Activated CD8-positive, alpha-beta memory T cell treated with anti-CD3 and anti-CD28 coated beads, Interleukin-2, amount 50 U/mL, for 1 hour (primary cell): ENCODE measurements at regions not wholly inside any gene's neighbourhood (a gene's known extent, or its start where the extent isn't known, plus 50 kb on each side); places are given as distances from the start of the nearest gene placed in this dataset.
"Not testable (repeated sequence)": the region's sequence is repeated elsewhere in the genome, so short reads cannot be mapped to it uniquely, and the experiment has no call there.

Source experiments
- DNase-seq: peaks from one replicate; pipeline ENCODE4 v3.0.0-alpha.2; 2020; ENCODE audit errors: extremely low read depth

- DNase-seq: no peak
Measured at GRCh38 chr15:62907275-62907674, 135.3 kb upstream of the TPM1 start.

GRCh38 chr15:62908341-62908740 lies 134.2 kb upstream of the TPM1 start:
- not testable (repeated sequence) for DNase-seq

GRCh38 chr15:62909257-62909656 lies 133.3 kb upstream of the TPM1 start:
- no peak for DNase-seq

- no peak for DNase-seq
Measured at GRCh38 chr15:62912282-62912681, 130.3 kb upstream of the TPM1 start.

GRCh38 chr15:62912808-62913207 lies 129.7 kb upstream of the TPM1 start:
- DNase-seq: no peak

GRCh38 chr15:62913246-62913645 lies 129.3 kb upstream of the TPM1 start:
- no peak for DNase-seq

- no peak for DNase-seq
Measured at GRCh38 chr15:62914461-62915079, 128.0 kb upstream of the TPM1 start.

- no peak for DNase-seq
Measured at GRCh38 chr15:62920682-62921502, 121.7 kb upstream of the TPM1 start.

GRCh38 chr15:62922514-62922913 lies 120.0 kb upstream of the TPM1 start:
- no peak for DNase-seq

- no peak for DNase-seq
Measured at GRCh38 chr15:62925875-62926274, 116.7 kb upstream of the TPM1 start.

GRCh38 chr15:62927196-62927595 lies 115.4 kb upstream of the TPM1 start:
- DNase-seq: no peak

- DNase-seq: no peak
Measured at GRCh38 chr15:62927836-62928235, 114.7 kb upstream of the TPM1 start.

GRCh38 chr15:62928242-62928999 lies 114.1 kb upstream of the TPM1 start:
- no peak for DNase-seq

GRCh38 chr15:62929000-62929357 lies 113.6 kb upstream of the TPM1 start:
- no peak for DNase-seq

- no peak for DNase-seq
Measured at GRCh38 chr15:62931650-62932049, 110.9 kb upstream of the TPM1 start.

- no peak for DNase-seq
Measured at GRCh38 chr15:62932436-62932835, 110.1 kb upstream of the TPM1 start.

- DNase-seq: no peak
Measured at GRCh38 chr15:62933386-62933785, 109.2 kb upstream of the TPM1 start.

GRCh38 chr15:62934236-62934971 lies 108.1 kb upstream of the TPM1 start:
- DNase-seq: no peak

- DNase-seq: no peak
Measured at GRCh38 chr15:62935300-62936081, 107.1 kb upstream of the TPM1 start.

- DNase-seq: no peak
Measured at GRCh38 chr15:62938825-62939224, 103.7 kb upstream of the TPM1 start.

GRCh38 chr15:62940093-62940754 lies 102.3 kb upstream of the TPM1 start:
- DNase-seq: no peak
